RKO (cell line): ENCODE measurements at regions not wholly inside any gene's neighbourhood (a gene's known extent, or its start where the extent isn't known, plus 50 kb on each side); places are given as distances from the start of the nearest gene placed in this dataset.
A peak's percentile ranks its signal among the peaks of the same experiment; 100 is the strongest.
"Not testable (repeated sequence)": the region's sequence is repeated elsewhere in the genome, so short reads cannot be mapped to it uniquely, and the experiment has no call there.

Source experiments
- DNase-seq: peaks from one replicate; pipeline ENCODE4 v3.0.0-alpha.2; 2016; ENCODE audit warnings: low spot score

GRCh38 chrX:117680286-117680685 is 436.3 kb downstream of the KLHL13 start:
- DNase-seq, result no peak

GRCh38 chrX:117653396-117653795 is 463.2 kb downstream of the KLHL13 start:
- DNase-seq, result no peak

- DNase-seq, result no peak
Observed at GRCh38 chrX:117645639-117646038, 471.0 kb downstream of the KLHL13 start.

GRCh38 chrX:117641913-117642656 is 474.5 kb downstream of the KLHL13 start:
- DNase-seq, result no peak

- no peak for DNase-seq
Observed at GRCh38 chrX:117636826-117637225, 479.8 kb downstream of the KLHL13 start.

- DNase-seq, result no peak
Observed at GRCh38 chrX:117633277-117633676, 483.3 kb downstream of the KLHL13 start.

- DNase-seq, result no peak
Observed at GRCh38 chrX:117628381-117628780, 488.2 kb downstream of the KLHL13 start.

GRCh38 chrX:117610806-117611205 is 505.8 kb downstream of the KLHL13 start:
- DNase-seq, result no peak

GRCh38 chrX:117610049-117610448 is 506.6 kb downstream of the KLHL13 start:
- no peak for DNase-seq

GRCh38 chrX:117607561-117607960 is 509.0 kb downstream of the KLHL13 start:
- no peak for DNase-seq

GRCh38 chrX:117606101-117606500 is 510.5 kb downstream of the KLHL13 start:
- DNase-seq, result not testable (repeated sequence)

- no peak for DNase-seq
Observed at GRCh38 chrX:117570160-117570559, 546.5 kb downstream of the KLHL13 start.

- no peak for DNase-seq
Observed at GRCh38 chrX:117568238-117568637, 548.4 kb downstream of the KLHL13 start.

- DNase-seq, result no peak
Observed at GRCh38 chrX:117543885-117544284, 572.7 kb downstream of the KLHL13 start.

- no peak for DNase-seq
Observed at GRCh38 chrX:117539090-117539418, 577.6 kb downstream of the KLHL13 start.

- DNase-seq, result no peak
Observed at GRCh38 chrX:117538178-117539089, 578.2 kb downstream of the KLHL13 start.

- no peak for DNase-seq
Observed at GRCh38 chrX:117532339-117532738, 584.3 kb downstream of the KLHL13 start.

GRCh38 chrX:117522725-117523700 is 593.6 kb downstream of the KLHL13 start:
- no peak for DNase-seq

GRCh38 chrX:117517994-117518393 is 598.6 kb downstream of the KLHL13 start:
- DNase-seq, result no peak

- DNase-seq, result no peak
Observed at GRCh38 chrX:117511379-117511778, 605.2 kb downstream of the KLHL13 start.

- DNase-seq, result peak; percentile 22
Observed at GRCh38 chrX:117510453-117510852, 606.2 kb downstream of the KLHL13 start.

- DNase-seq, result no peak
Observed at GRCh38 chrX:117508021-117508420, 608.6 kb downstream of the KLHL13 start.
